ENCODE measurements at regions not wholly inside any gene's neighbourhood (a gene's known extent, or its start where the extent isn't known, plus 50 kb on each side); places are given as distances from the start of the nearest gene placed in this dataset.
A peak's percentile ranks its signal among the peaks of the same experiment; 100 is the strongest.

DNA sequence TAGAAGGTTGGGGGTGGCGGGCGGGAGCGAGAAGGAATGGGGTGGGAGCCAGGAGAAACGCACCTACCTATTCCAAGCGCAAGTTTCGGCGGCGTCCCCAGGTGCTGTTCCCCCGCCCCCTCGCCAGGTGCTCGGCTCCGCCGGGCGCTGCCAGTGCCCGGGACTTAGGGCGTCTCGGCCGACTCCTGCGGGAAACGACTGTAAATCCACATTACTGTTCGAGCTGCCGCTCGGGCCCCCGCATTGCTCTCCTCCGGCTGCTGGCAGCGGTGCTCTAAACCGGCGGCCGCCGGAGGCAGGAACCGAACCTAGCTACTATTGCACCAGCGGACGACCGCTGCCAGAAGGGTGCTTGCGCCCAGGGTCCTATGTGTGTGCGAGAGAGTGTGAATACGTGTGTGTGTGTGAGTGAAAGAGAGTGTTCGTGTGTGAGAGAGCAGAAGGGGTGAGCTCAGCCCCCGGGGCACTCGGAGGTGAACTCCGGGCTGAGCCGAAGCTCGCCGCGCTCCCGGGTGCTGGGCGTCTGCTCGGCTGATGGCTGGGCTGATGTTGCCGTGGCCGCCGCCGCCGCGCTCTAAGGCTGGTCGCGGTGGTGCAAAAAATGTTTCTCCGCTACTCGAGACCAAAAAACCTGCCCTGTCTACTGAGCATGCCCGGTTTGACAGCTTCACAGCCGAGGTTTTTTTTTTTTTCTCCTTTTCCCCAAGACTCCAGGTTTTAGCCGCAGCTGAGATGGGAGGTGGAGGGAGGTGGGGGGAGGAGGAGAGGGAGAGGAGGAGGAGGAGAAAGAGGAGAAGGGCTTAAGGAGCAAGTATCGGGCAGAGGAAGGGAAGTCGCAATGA is 115.7 kb upstream of the TEX13C start:
- Histone ChIP-seq H3K4me1 (peaks cover 0 to 33% (median 26%) of the 10 kb centered on the region in 4 donors), H3K9me3 (peaks cover 0 to 8% (median 0%) of the 10 kb centered on the region in 4 donors), H3K27ac (peak overlapping the region in 2 of 5 donors; percentile 65 to 67), H3K27me3 (peaks cover 0 to 39% (median 17%) of the 10 kb centered on the region in 3 donors), H3K36me3 (no peaks in the 10 kb centered on the region), H3K4me3 (peak overlapping the region; percentile 38 to 54 (median 48))
- peak in 1 of 2 donors; percentile 62 for DNase-seq
- 0 to 37% (median 7%) methylated on average over 36 to 63 of the region's 63 CpGs for WGBS, 5 donors
- intact Hi-C loops (cut with DNase I; ENCODE audit: low total_unique reads): no loop called here
- no peak for TF ChIP-seq EP300 (IDR thresholded peaks at IDR 0.05)
- TF ChIP-seq POLR2A (IDR thresholded peaks at IDR 0.05): no peak
- TF ChIP-seq, protein P1, sequence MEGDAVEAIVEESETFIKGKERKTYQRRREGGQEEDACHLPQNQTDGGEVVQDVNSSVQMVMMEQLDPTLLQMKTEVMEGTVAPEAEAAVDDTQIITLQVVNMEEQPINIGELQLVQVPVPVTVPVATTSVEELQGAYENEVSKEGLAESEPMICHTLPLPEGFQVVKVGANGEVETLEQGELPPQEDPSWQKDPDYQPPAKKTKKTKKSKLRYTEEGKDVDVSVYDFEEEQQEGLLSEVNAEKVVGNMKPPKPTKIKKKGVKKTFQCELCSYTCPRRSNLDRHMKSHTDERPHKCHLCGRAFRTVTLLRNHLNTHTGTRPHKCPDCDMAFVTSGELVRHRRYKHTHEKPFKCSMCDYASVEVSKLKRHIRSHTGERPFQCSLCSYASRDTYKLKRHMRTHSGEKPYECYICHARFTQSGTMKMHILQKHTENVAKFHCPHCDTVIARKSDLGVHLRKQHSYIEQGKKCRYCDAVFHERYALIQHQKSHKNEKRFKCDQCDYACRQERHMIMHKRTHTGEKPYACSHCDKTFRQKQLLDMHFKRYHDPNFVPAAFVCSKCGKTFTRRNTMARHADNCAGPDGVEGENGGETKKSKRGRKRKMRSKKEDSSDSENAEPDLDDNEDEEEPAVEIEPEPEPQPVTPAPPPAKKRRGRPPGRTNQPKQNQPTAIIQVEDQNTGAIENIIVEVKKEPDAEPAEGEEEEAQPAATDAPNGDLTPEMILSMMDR (IDR thresholded peaks at IDR 0.05): no peak
- TF ChIP-seq POLR2AphosphoS5 (IDR thresholded peaks at IDR 0.05): no peak

DNA sequence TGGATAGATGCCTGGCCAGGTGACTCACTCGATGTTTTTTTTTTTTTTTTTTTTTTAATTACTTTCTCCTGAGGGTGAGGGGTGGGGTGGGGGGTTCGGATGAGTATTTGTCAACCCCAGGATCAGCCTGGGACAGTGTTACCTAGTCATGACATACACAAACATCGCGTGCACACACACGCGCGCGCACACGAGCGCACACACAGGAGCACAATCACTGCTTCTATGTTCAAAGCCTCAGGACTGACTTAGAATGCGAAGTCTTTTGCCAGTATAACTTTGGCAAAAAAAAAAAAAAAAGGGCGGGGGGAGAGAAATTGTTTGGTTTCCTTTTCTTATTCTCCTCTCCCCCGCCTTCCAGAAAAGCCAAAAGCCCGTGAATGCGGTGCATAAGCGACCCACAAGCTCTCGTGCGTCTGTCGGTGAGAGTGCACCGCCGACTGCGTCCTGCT is 115.0 kb upstream of the TEX13C start:
- peak overlapping the region; percentile 20 to 67 (median 52) for H3K27ac ChIP-seq
- H3K9me3 ChIP-seq: peaks cover 0 to 8% (median 0%) of the 10 kb centered on the region in 4 donors
- peaks cover 0 to 33% (median 26%) of the 10 kb centered on the region in 4 donors for H3K4me1 ChIP-seq
- no peak for DNase-seq
- H3K36me3 ChIP-seq: no peaks in the 10 kb centered on the region
- peaks cover 0 to 39% (median 17%) of the 10 kb centered on the region in 3 donors for H3K27me3 ChIP-seq
- intact Hi-C loops (cut with DNase I; ENCODE audit: low total_unique reads): no loop called here
- H3K4me3 ChIP-seq: peak overlapping the region; percentile 38 to 54 (median 48)
- WGBS, 5 donors: 1 to 33% (median 10%) methylated on average over 21 to 22 of the region's 22 CpGs
- TF ChIP-seq POLR2AphosphoS5 (IDR thresholded peaks at IDR 0.05) (no peak), POLR2A (IDR thresholded peaks at IDR 0.05) (no peak)
- TF ChIP-seq, protein P1 (IDR thresholded peaks at IDR 0.05): no peak

DNA sequence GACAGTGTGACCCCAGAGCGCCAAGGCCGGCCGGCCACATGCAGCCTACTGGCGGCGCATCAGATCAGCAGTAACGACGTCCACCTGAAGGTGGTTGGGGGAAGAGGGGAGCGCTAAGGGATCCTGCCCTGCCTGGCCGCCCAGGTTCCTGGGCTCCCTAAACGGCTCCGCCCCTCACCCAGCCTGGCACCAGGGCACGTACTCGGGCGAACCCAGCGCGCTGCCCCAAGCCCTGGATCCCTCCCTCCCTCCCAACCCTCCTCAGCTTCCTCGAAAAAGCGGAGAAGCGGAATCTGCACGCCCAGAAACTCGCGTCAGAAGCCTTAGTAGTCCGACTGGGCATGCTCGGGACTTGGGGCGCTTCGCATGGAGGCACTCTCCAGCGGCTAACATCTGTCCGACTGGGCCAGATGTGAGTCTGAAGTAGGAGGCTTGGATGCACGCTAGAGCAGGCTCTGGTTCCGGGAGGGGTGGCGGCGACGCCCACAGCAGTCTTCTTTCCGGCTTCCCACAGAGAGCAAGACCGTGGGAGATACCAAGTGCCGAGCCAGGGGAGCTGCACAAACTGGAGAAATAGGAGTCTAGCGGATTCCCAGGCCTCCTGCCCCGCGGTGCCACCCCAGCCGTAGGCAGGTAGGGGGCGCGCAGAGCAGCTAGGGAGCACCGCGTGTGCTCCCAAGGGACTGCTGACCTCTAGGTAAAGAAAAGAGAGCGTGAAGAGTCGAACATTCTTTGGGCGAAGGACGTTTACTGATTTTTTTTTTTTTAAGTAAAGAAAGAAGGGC is 114.3 kb upstream of the TEX13C start:
- H3K36me3 ChIP-seq: no peaks in the 10 kb centered on the region
- peak overlapping the region; percentile 38 to 54 (median 48) for H3K4me3 ChIP-seq
- WGBS, 5 donors: 0 to 37% (median 10%) methylated on average over 16 to 48 of the region's 48 CpGs
- H3K9me3 ChIP-seq: peaks cover 0 to 8% (median 0%) of the 10 kb centered on the region in 4 donors
- no peak for TF ChIP-seq POLR2AphosphoS5 (IDR thresholded peaks at IDR 0.05)
- TF ChIP-seq, protein P1 (IDR thresholded peaks at IDR 0.05): peak in 3 of 7 experiments; percentile 6 to 10 (median 7)
- peaks cover 0 to 39% (median 17%) of the 10 kb centered on the region in 3 donors for H3K27me3 ChIP-seq
- H3K27ac ChIP-seq: peak overlapping the region; percentile 20 to 67 (median 52)
- H3K4me1 ChIP-seq: peaks cover 0 to 33% (median 26%) of the 10 kb centered on the region in 4 donors
- intact Hi-C loops (cut with DNase I; ENCODE audit: low total_unique reads): no loop called here
- DNase-seq: peak; percentile 37 to 79

Data from stomach (tissue), 8 donors.